ENCODE measurements at regions not wholly inside any gene's neighbourhood (a gene's known extent, or its start where the extent isn't known, plus 50 kb on each side); places are given as distances from the start of the nearest gene placed in this dataset.
"Not testable (repeated sequence)": the region's sequence is repeated elsewhere in the genome, so short reads cannot be mapped to it uniquely, and the experiment has no call there.

GRCh38 chr10:2214805-2215204 lies 477.5 kb upstream of the ADARB2 start:
- no peak for DNase-seq

- DNase-seq: no peak
Observed at GRCh38 chr10:2214092-2214491, 476.8 kb upstream of the ADARB2 start.

- no peak for DNase-seq
Observed at GRCh38 chr10:2212244-2212834, 475.0 kb upstream of the ADARB2 start.

GRCh38 chr10:2210088-2210487 lies 472.8 kb upstream of the ADARB2 start:
- no peak for DNase-seq

- no peak for DNase-seq
Observed at GRCh38 chr10:2208106-2208505, 470.8 kb upstream of the ADARB2 start.

GRCh38 chr10:2207246-2207922 lies 470.1 kb upstream of the ADARB2 start:
- DNase-seq: no peak

- DNase-seq: no peak
Observed at GRCh38 chr10:2205406-2205805, 468.1 kb upstream of the ADARB2 start.

- no peak for DNase-seq
Observed at GRCh38 chr10:2202401-2202800, 465.1 kb upstream of the ADARB2 start.

GRCh38 chr10:2201534-2202099 lies 464.3 kb upstream of the ADARB2 start:
- no peak for DNase-seq

- DNase-seq: no peak
Observed at GRCh38 chr10:2197663-2198062, 460.3 kb upstream of the ADARB2 start.

GRCh38 chr10:2196272-2196671 lies 458.9 kb upstream of the ADARB2 start:
- DNase-seq: no peak

GRCh38 chr10:2189356-2189755 lies 452.0 kb upstream of the ADARB2 start:
- not testable (repeated sequence) for DNase-seq

GRCh38 chr10:2188371-2188770 lies 451.0 kb upstream of the ADARB2 start:
- no peak for DNase-seq

- DNase-seq: no peak
Observed at GRCh38 chr10:2173327-2173726, 436.0 kb upstream of the ADARB2 start.

GRCh38 chr10:2165771-2166460 lies 428.6 kb upstream of the ADARB2 start:
- no peak for DNase-seq

- DNase-seq: no peak
Observed at GRCh38 chr10:2150288-2150687, 413.0 kb upstream of the ADARB2 start.

- DNase-seq: no peak
Observed at GRCh38 chr10:2145926-2146478, 408.7 kb upstream of the ADARB2 start.

GRCh38 chr10:2145491-2145890 lies 408.2 kb upstream of the ADARB2 start:
- DNase-seq: no peak

GRCh38 chr10:2144584-2144983 lies 407.3 kb upstream of the ADARB2 start:
- DNase-seq: no peak

- no peak for DNase-seq
Observed at GRCh38 chr10:2143213-2143835, 406.0 kb upstream of the ADARB2 start.

- no peak for DNase-seq
Observed at GRCh38 chr10:2139746-2140145, 402.4 kb upstream of the ADARB2 start.

GRCh38 chr10:2137549-2138174 lies 400.3 kb upstream of the ADARB2 start:
- no peak for DNase-seq

Data from activated CD4-positive, CD25-positive, alpha-beta regulatory T cell treated with anti-CD3 and anti-CD28 coated beads, Interleukin-2, amount 50 U/mL, for 72 hours (primary cell).